ENCODE measurements at regions not wholly inside any gene's neighbourhood (a gene's known extent, or its start where the extent isn't known, plus 50 kb on each side); places are given as distances from the start of the nearest gene placed in this dataset.

- TF ChIP-seq CREB1 (CRISPR knock-in tag; IDR thresholded peaks at IDR 0.05) (no peak), USF2 (CRISPR knock-in tag; IDR thresholded peaks at IDR 0.05) (no peak)
Measured at GRCh38 chr1:38463074-38463473, 396.5 kb downstream of the RRAGC start.

Data from WTC11 (cell line).